Hematopoietic multipotent progenitor cell treated with erythropoietin and hydrocortisone succinate and interleukin-3 and kit ligand, for 4 days (in vitro differentiated cells): ENCODE measurements at regions not wholly inside any gene's neighbourhood (a gene's known extent, or its start where the extent isn't known, plus 50 kb on each side); places are given as distances from the start of the nearest gene placed in this dataset.
"Not testable (repeated sequence)": the region's sequence is repeated elsewhere in the genome, so short reads cannot be mapped to it uniquely, and the experiment has no call there.

Source experiments
- DNase-seq: peaks from one replicate; pipeline ENCODE4 v3.0.0-alpha.2; 2015

DNA sequence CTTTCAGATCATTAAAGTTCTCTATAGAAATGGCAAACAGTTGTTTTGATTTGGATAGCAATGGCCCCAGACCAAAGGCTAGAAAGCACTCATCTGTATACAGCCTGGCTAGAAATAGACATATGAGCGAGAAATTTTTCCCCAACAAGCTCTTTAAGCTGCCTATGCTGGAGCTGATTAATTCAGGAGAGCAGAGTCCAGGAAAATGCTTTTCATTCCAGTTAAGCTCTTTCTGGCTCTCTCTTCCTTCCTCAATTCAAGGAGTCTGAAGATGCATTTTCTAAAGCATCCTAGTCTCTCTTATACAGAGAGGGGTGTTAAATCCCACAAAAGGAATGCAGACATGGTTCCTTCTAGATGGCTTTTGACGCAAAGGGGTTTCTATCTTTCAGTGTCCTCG, 141.7 kb upstream of the RAI2 start:
- no peak for DNase-seq

DNA sequence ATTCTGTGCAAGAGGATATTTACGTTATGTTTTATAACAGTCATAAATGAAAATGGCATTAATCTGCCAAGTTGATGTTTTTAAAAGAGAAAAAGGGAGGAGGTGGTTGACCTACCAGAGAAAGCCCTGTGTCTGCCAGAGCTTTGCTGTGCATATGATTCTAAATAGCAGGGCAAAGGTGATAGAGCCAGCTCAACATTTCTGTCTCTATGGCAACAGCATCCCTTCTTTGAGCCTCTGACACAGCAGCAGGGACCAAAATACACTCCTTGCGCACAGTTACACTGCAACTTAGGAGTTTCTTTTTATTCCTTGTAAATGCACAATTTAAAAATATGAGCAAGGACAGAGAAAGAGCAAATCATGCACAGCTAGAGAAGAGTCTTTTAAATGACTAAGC, 133.3 kb upstream of the RAI2 start:
- DNase-seq: no peak

DNA sequence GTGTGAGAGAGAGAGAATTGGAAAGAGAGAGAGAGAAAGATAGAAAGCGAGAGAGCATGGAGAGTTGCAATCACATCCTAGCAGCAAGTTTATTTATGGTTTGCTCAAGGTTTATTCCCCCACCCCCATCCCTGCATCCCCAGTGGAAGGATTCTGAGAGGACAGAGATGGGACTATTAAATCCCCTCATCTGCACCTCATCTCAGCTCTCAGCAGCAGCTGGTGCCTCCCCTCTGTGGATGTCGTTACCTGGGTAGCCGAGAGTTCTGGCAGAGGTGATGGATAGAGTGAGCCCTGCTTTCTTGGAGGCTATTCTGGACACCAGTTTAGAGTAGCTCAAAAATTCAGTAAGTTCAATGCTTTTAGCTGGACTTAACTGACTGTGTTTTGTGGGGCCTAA, 132.0 kb upstream of the RAI2 start:
- DNase-seq: no peak

DNA sequence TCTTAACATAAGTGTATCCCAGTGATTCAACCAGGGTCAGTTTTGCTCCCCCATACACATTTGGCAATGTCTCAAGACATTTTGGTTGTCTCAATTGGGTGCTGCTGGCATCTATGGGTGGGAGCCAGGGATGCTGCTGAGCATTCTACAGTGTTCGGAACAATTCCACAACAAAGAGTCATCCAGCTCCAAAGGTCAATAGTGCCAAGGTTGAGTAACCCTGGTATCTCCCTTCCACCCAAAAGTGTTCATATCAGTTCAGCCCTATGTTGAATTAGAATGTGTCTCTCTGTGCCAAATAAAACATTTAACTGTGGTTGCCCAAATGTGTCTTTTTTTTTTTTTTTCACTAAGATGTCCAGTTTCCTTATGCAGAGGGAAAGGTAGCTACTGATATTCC, 129.4 kb upstream of the RAI2 start:
- no peak for DNase-seq

DNA sequence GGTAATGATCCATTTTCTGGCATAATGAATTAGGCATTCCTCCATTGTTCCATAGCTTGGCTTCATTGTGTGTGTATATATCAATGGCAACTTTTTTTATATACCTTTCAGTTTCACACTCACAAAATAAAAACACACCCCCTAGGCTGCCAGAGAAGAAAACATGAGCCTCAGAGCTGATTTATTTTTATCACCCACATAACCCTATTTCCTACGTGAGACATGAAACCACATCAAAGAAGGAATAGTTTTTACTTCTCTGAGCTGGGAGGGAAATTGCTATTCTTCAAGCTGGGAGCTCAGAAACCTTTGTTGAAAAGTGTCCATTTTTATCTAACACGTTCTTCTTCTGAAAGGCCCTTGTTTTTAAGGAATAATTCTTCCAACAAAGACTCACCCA, 126.7 kb upstream of the RAI2 start:
- DNase-seq: no peak

DNA sequence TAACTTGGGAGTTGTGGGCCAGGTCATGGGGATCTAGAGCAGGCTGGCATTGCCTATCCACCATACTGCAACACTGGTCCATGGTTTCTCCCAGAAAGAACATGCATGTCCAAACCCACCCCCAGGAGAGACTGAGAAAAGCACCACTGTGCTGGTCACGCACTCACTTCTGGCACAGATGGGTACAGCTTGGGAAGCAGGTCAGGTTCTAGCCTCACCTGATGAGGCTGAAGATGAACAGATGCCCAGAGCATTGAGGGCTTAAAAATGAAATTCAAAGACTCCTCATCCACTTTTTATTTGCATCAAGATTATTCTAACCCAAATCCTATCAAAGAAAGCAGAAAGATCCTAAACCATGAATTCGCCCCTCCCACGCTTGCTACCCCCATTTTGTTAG, 125.9 kb upstream of the RAI2 start:
- DNase-seq: no peak

DNA sequence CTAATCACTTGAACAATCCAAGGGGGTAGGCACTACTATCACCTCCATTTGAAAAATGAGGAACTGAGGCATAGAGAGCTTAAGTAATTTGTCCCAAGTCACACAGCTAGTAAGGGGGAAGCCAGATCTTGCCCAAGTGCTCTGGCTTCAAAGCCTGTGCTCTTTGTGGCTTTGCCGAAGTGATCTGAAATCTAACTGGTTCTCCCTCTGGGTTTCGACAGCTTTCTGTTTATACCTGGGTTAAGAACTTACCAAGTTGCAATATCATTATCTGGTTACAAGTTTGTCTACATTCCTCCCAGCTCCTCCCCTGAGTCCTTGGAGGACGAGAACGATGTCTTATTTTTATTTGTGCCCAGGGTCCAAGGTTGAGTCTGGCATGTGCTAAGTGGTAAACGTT, 125.3 kb upstream of the RAI2 start:
- DNase-seq: no peak

- DNase-seq: no peak
Measured at GRCh38 chrX:17984415-17984814, 123.3 kb upstream of the RAI2 start.

DNA sequence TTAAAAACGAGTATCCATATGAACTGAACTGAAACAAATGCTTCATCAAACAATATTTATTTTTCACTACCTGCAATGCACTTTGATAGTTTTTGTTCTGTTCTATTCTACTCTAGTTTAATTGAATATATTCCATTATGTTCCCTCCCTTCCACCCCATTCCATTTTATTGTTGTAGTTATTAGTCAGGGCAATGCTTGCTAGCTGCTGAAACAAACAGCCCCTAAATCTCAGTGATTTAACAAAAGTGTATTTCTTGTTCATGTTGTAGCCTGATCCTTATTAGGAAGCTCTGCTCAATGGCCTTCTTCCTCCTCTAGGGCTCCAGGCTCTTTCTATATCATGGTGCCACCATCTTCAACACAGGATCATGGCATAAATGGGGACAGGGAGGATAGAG, 122.3 kb upstream of the RAI2 start:
- DNase-seq: no peak

DNA sequence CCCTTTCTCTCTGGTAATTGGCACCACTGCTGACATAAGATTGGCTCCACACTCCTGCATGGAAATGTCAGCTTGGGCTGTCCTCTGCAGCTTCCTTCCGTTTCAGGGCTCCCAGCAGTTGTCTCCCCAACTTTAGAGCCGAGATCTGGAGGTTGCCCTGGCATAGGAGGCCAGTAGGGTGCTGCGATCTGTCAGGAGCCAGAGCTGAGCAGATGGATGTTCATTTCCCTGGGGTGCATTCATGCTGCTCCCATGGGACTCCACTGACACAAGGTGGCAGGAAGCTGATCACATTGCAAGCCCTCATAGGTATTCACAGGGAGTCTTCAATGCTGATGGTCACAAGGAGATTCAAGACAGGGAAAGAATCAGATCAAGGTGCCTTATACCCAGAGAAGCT, 116.6 kb upstream of the RAI2 start:
- no peak for DNase-seq

DNA sequence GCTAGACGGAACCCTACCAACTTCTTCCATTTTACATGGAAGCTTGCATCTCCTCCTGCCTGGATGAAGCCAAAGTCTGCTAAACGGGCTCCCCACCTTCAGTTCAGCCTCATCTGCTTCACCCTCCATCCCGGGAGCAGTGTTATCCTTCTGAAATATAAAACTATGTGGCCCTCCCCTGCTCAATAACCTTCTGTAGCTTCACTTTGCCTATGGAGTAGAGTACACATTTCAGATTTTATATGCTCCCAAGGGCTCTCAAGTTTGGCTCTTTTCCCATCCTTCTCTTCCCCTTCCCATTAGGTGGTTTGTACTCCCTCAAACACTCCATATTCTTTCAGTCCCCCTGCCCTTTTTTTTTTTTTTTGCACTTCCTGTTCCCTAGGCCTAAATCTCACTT, 115.9 kb upstream of the RAI2 start:
- DNase-seq: no peak

DNA sequence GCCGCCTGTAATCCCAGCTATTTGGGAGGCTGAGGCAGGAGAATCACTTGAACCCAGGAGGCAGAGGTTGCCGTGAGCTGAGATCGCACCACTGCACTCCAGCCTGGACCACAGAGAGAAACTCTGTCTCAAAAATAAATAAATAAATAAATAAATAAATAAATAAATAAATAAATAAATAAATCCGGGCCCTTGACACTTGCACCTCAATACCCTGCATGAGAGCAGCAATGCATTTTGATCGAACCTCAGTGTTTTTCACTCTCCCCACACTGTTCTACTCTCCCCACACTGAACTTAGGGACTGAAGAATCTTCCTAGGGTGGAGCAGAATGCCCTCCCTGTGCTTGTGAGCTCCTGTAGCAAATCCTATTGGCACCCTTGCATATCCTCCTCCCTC, 114.3 kb upstream of the RAI2 start:
- DNase-seq: not testable (repeated sequence)

GRCh38 chrX:17968367-17968766, 107.3 kb upstream of the RAI2 start:
- DNase-seq: peak; percentile 48

GRCh38 chrX:17967888-17968287, 106.8 kb upstream of the RAI2 start:
- no peak for DNase-seq

DNA sequence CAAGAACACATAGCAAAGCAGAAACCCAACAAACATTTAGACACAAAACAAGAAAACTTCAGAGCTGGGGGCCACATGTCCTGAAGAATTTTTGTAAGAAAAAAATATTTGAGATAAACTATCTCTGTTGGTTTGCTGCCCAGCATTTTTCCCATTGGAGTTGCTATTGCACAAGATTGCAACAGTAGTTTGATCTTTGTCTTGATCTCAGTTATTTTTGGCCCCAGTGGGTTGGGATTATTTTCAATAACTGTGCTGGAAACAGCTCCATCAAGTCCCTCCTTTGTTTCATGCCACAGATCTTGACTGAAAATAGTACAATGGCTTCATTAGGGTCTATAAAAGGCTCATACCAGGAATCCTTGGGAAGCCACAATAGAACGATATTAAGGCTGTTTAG, 103.8 kb upstream of the RAI2 start:
- DNase-seq: no peak

- peak; percentile 72 for DNase-seq
Measured at GRCh38 chrX:17960891-17961290, 99.8 kb upstream of the RAI2 start.

DNA sequence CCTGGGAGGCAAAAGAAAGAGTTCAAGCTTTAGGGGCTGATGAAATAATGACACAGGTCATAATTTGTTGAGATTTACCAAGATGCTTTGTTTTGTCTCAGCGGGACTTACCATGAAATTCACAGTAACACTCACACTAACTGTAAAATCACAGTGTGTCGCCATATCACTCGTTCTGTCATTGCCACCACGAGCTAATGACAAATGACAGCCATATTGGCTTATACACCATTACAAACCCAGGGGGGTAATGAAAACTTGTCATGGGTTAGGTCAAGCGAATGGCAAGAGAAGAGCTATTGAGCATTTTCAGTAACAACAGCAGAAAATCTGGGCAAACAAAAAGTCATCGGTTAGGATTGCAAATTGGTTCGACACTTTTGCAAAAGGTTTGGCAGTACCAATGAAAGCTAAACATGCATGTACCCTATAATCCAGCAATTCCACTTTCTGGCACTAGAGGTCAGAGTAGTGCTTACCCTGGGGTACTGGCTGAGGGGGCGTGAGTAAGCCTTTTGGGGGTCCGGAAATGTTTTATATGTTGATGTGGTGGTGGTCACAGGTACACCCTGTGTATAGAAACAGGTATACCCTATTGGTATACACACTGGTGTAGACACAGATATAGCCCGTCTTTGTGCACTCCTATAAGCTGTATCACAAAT, 83.9 kb upstream of the RAI2 start:
- DNase-seq: peak; percentile 41

DNA sequence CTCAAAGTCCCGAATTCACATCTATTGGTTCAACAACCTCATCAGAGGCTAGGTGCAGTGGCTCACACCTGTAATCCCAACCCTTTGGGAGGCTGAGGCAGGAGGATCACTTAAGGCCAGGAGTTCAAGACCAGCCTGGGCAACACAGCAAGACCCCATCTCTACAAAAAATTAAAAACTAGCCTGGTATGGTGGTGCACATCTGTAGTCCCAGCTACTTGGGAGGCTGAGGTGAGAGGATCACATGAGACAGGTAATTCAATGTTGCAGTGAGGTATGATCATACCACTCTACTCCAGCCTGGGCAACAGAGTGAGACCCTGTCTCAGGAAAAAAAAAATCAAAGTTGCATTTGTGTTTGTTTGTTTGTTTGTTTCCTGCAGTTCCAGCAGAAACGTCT, 80.1 kb upstream of the RAI2 start:
- not testable (repeated sequence) for DNase-seq

DNA sequence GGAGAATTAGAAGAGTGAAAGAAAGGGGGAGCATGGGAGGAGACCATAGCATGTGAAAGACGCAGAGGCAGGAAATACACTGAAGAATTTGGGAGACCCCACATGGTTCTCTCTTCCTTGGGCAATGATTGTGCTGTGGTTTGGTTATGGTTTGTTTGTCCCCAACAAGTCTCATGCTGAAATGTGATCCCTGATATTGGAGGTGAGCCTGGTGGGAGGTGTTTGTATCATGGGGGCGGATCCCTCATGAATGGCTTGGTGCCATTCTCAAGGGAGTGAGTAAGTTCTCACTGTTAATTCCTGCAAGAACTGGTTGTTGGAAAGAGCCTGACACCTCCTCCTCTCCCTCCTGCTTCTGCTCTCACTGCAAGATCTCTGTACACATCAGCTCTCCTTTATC, 78.6 kb upstream of the RAI2 start:
- DNase-seq: no peak

DNA sequence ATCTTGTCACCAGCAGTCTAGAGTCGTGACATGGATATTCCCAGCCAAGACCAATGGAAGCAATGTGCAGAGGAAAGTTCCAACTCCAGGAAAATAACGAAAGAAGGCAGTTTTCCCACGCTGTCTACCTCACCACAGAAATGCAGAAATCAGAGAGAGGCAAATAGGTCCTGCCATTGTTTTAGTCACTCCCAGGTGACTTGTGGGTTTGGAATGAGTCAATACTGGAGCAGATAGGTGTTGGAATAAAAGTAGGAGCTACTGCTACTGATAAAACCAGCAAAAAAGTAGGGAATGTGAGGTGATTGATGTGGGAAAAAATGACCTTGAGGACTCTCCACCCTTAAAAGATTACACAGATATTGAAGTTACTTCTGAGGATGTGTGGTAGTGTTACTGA, 72.8 kb upstream of the RAI2 start:
- no peak for DNase-seq

GRCh38 chrX:17932781-17933180, 71.7 kb upstream of the RAI2 start:
- no peak for DNase-seq

GRCh38 chrX:17931855-17932254, 70.8 kb upstream of the RAI2 start:
- DNase-seq: no peak

DNA sequence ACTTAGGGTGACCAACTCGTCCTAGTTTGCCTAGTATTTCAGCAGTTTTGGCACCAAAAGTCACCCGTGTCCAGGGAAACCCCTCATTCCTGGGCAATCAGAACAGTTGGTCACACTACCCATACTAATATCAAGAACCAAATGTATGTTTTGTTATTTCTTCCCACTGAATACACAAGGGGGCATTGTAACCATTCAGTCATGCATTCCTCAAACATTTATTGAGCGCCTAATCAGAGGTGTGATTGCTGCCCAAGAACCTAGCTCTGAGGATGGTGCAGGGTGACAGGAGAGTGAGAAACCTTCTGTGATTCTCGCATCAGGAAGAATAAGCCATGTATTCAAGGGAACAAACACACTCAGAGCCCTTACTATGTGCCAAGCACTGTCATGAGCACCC, 69.8 kb upstream of the RAI2 start:
- DNase-seq: peak; percentile 1

DNA sequence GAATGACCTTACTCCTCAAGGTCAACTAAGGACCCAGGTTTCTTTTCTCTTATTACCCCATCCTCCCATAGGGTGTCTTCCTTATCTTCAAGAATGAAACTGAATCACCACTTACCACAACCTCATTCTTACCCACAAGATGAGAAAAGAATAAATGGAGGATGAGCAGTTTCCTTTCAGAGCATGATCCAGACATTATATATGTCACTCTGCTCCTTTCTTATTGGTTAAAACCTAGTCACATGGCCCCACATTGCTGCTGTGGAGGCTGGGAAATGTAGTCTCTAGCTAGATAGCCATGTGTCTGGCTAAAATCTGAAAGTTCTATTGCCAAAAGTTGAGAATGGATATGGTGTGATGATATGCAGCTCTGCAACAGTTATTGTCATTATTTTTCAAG, 62.4 kb upstream of the RAI2 start:
- peak; percentile 17 for DNase-seq

DNA sequence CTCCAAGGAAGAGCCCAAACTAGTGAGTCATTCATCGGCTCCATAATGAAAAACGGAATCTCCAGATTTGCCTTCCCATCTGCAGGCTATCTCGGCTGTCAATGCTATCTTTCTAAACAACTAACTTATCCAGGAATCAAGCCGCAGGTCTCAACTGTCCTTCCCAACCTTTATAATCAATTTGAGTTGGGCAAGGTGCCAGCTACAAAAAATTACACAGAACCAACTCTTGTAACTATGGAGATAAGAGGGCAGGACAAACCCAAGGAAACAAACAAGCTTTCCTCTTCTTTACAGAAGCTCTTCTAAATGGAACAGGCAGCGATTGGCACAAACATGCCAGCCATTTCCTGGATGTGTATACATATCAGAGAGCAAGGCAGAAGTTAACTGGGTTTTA, 61.2 kb upstream of the RAI2 start:
- DNase-seq: peak; percentile 1
